ENCODE measurements at regions not wholly inside any gene's neighbourhood (a gene's known extent, or its start where the extent isn't known, plus 50 kb on each side); places are given as distances from the start of the nearest gene placed in this dataset.

GRCh38 chr18:8893221-8893620, 187.9 kb downstream of the MTCL1 start:
- TF ChIP-seq CTCF (IDR thresholded peaks at IDR 0.05; ENCODE audit: insufficient read depth, low read length) (no peak), REST (IDR thresholded peaks at IDR 0.05; ENCODE audit: insufficient replicate concordance, low read depth) (no peak), GABPA (IDR thresholded peaks at IDR 0.05; ENCODE audit: low read depth) (no peak)

Measured in HL-60 (cell line).